NCI-H2227 treated with DMSO at 0.1 percent for 48 hours (cell line): ENCODE measurements at regions not wholly inside any gene's neighbourhood (a gene's known extent, or its start where the extent isn't known, plus 50 kb on each side); places are given as distances from the start of the nearest gene placed in this dataset.
"Not testable (repeated sequence)": the region's sequence is repeated elsewhere in the genome, so short reads cannot be mapped to it uniquely, and the experiment has no call there.

Source experiments
- DNase-seq: peaks from one replicate; lab custom pipeline; 2025; lab: John Stamatoyannopoulos, UW

DNA sequence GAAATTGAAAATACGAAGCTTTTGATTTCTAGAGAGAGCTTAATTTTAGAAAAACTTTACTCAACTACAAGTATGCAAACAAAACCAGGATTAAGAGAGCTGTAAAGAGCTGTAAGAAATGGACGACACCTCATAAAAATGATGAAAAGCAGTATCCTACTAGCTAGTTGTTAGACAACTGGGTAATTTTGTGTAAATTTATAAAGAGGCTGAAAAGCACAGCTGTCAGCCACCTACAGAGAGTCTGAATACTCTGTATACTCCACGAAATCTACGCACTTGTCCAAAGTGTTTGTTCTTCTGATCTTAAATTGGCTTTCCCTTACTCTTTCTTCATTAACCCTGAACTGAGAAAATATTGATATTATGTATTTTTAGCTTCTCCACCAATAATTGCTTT is 808.4 kb upstream of the EPHA7 start:
- peak; percentile 36 for DNase-seq

- DNase-seq: no peak
Observed at GRCh38 chr6:94217836-94218235, 798.5 kb upstream of the EPHA7 start.

GRCh38 chr6:94215552-94215951 is 796.2 kb upstream of the EPHA7 start:
- DNase-seq: no peak

- no peak for DNase-seq
Observed at GRCh38 chr6:94213226-94213625, 793.9 kb upstream of the EPHA7 start.

DNA sequence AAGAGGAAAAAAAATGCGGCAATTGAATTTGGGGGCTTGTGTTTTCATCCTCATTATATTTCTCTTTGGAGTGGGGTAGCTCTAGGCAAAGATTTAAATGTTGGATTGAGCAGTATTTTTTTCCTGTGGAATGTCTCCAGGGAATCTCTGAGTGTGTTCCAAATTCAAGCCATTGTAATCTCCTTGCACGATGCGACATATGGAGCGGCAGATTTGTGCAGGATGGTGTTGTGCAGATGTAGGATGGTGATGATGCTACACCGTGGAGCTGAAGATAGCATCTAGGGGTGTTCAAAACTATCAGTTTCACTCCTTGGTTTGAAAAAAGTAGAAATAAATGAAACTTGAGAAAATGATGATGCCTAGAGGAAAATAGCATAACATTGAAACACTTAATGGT is 777.5 kb upstream of the EPHA7 start:
- no peak for DNase-seq

- DNase-seq: no peak
Observed at GRCh38 chr6:94190030-94190429, 770.7 kb upstream of the EPHA7 start.

- DNase-seq: no peak
Observed at GRCh38 chr6:94184666-94185464, 765.5 kb upstream of the EPHA7 start.

- no peak for DNase-seq
Observed at GRCh38 chr6:94177429-94177828, 758.1 kb upstream of the EPHA7 start.

- DNase-seq: no peak
Observed at GRCh38 chr6:94175465-94175864, 756.1 kb upstream of the EPHA7 start.

GRCh38 chr6:94163877-94164276 is 744.5 kb upstream of the EPHA7 start:
- DNase-seq: no peak

DNA sequence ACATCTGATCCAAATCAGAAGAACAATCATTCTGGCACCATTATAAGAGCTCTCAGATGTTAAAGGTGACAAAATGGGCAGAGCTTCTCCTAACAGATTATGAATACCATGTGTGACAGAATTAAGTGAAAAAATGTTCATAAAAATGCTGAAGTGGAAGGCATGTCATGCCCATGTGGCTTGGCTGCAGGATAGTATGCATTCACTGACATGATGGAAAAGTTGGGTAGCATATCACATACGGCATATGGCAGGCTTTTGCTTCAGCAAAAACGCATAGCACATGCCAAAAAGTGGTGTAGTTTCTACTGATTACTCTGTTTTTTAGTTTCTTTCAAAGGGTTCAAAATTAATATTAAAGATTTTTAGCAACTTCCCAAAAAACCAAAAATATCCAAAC is 731.5 kb upstream of the EPHA7 start:
- no peak for DNase-seq

DNA sequence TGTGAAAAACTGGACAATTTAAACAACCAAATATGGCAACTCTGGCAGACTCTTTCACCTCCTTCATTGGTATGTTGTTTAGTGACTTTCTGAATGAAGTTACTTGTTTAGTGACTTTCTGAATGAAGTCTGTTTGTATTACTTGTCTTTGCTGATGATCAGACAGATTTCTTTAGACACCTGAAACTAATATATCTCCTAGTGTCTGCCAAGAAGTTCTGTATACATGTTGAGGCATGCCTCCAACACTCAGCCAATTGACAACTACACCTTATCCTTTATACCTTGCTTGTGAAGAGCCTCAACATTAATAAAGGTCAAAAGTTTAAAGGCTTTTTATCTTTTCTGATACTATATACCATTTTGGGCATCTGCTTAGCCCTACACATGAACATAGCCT is 725.4 kb upstream of the EPHA7 start:
- DNase-seq: no peak

GRCh38 chr6:94137178-94137577 is 717.8 kb upstream of the EPHA7 start:
- not testable (repeated sequence) for DNase-seq

DNA sequence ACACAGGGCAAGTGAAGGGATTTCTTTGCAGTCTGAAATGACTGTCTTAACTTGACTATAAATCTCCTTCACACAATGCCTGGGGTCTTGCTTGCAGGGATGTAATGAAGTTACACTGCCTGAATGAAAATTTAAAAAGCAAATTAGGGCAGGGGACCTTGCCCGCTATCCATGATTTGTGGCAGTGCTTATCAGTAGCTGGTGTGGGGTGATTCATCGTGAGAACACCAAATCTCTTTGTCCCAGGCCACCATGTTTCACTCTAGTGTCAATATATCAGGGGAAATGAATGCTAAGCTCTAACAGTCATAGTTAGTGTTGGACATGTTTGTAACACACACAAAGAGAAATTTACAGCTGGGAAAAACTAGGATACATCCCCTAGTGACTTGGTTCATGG is 713.7 kb upstream of the EPHA7 start:
- DNase-seq: no peak

DNA sequence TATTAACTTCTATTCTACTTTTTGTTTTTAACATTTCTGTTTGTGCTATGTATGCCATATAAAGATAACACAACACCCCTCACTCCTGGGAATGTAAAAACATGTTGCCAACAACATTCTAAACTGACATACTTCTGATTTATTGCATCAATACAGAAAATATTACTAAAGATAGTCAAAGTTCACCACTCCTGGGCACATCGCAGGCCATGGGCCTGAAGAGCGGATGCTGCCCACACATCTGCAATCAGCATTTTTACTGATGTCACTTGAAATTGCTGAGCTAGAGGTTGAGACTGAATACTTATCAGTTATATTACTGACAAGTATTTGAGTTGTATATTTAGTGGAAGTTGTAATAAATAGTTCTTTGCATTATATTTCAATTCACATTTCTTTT is 711.9 kb upstream of the EPHA7 start:
- no peak for DNase-seq

GRCh38 chr6:94130478-94130877 is 711.1 kb upstream of the EPHA7 start:
- peak; percentile 1 for DNase-seq

- DNase-seq: no peak
Observed at GRCh38 chr6:94129926-94130325, 710.6 kb upstream of the EPHA7 start.

- no peak for DNase-seq
Observed at GRCh38 chr6:94127716-94128115, 708.4 kb upstream of the EPHA7 start.

DNA sequence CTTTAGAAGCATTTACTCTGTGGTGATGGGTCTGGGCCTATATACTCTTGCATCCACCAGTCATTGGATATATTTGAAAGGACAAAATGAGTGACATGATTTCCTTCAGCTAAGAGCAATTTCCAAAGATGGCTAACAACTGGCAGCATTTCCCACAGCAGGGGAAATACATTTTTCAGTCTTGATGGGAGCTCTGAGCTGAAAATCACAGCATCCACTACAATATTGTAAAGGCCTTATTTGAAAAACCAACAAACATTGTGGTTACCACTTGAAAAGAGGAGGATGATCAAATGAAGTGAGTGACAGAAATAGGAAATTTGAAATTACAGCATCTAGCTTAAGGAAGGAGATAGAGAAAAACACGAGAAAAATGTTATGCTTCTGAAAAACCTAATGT is 705.0 kb upstream of the EPHA7 start:
- no peak for DNase-seq

GRCh38 chr6:94121094-94121493 is 701.7 kb upstream of the EPHA7 start:
- DNase-seq: no peak

DNA sequence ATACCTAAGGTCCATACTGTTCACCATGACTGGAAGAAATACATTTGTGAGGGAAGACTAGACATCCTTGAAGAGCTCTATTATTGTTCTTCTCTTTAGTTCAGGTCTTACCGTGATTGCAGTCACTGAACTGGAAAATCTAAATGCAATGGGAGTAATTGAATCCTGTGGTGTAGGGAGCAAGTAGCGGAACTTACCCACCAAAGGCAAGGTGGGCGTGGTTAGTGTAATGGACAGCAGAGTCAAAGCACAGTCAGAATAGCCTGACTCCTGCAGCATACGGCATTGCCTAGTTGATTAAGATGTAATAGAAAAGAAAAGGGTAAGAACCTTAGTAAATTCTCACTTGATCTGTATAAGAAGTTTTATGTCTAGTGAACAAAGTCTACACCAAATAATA is 679.7 kb upstream of the EPHA7 start:
- DNase-seq: no peak

- DNase-seq: no peak
Observed at GRCh38 chr6:94095961-94096360, 676.6 kb upstream of the EPHA7 start.

GRCh38 chr6:94089941-94090340 is 670.6 kb upstream of the EPHA7 start:
- no peak for DNase-seq

GRCh38 chr6:94088870-94089269 is 669.5 kb upstream of the EPHA7 start:
- no peak for DNase-seq
